HK-2 (cell line): ENCODE measurements at regions not wholly inside any gene's neighbourhood (a gene's known extent, or its start where the extent isn't known, plus 50 kb on each side); places are given as distances from the start of the nearest gene placed in this dataset.

Source experiments
- DNase-seq: peaks from one replicate; pipeline ENCODE4 v3.0.0-alpha.2; 2018; ENCODE audit not compliant: unreplicated experiment

DNA sequence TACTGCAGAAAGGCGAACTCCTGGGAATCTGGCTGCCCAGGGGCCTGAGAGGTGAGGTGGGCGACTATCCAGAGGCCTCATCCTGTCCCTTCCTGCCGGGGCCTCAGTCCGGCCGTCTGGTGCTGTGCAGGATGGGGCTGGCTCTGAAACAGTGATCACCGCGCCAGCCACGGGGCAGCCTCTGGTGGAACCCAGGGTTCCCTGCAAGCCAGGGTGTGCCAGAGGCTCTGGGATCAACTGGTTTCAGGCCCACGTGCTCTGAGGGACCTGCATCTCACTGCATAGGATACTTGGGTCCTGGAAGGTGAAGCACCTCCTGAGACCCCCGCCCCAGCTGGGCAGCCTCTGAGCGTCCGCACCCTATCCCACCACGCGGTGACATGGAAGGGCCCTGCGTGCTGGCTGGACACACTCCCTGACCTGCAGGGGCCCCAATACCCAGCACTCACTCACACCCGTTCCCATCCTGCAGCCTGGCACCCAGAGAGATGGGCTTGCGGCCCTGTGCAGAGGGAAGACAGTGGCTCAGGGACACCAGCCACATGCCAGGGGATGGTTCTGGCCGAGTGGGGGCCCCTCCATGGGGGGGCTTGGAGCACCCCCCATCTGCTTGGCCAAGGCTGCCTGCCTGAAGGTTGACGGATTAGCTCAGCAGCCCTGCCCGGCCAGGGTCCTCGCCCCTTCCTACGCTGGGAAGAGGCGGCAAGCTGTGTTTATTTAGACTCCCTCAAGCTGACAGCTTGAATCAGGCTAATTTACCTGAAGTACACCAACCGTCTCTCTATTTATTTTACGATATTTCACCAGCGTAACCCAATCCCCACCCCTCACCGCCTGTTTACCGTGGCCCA is 64.3 kb upstream of the TTC34 start:
- DNase-seq = no peak

DNA sequence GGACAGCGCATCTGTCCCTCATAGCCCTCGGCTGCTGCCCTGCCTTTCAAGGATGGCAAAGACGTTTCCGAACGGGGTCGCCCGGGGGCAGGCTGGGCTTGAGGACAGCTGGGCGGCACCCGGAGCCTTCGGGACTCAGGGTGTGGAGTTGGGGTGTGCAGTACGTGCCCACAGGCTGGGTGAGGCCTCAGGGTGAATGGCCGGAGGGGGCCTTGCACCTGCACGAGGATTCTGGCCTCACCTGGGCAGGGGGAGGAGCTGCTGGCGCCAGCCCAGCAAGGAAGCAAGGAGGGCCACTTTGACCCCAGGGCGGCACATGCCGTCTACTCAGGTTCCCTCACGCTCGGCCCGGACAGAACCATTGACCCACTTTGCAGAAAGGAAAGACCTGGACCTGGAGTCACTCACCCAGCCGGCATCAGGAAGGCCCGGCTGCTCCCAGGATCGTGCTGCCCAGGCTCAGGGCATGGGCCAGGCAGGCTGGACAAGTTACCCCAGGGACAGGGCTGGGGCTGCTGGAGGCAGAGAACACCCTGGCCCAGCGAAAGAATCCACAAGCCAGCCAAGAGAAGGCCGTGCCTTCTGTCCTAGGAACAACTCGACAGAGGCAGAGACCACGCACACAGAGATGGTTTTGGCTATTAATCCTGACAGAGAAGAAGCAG is 65.1 kb upstream of the TTC34 start:
- no peak for DNase-seq

DNA sequence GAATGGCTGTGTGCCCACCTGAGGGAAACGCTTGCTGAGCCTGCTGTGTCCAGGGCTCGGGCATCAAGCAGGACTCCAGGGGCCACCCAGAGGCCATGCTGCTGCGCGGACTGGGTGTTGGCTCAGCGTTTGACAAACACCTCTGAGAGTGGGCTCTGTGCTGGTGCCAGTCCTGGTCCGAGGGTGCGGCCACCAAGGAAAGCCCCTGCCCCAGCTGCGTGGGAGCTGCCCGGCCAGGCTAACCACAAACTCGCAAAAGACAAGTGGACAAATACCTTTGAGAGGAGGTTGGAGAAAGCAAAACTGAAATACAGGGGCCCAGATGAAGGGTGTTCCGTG is 65.6 kb upstream of the TTC34 start:
- DNase-seq = no peak

DNA sequence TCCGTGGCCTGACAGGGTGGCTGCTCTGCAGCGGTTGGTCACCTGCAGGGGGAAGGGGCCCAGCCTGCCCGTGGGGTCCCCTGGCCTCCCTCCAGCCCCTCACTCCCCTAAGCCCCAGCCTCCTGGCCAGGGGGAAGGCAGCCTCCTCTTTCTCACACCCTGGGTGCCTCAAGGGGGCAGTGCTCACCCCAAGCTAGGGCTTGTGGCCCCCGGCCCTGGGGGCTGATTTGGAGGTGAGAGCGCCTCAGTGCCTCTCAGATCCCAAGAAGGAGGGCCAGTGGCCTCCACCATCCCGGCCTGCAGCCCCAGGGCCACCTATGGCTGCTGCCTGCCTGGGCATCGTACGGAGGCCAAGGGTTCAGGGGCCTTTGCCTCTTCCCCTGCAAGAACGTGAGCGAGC is 66.4 kb upstream of the TTC34 start:
- no peak for DNase-seq

DNA sequence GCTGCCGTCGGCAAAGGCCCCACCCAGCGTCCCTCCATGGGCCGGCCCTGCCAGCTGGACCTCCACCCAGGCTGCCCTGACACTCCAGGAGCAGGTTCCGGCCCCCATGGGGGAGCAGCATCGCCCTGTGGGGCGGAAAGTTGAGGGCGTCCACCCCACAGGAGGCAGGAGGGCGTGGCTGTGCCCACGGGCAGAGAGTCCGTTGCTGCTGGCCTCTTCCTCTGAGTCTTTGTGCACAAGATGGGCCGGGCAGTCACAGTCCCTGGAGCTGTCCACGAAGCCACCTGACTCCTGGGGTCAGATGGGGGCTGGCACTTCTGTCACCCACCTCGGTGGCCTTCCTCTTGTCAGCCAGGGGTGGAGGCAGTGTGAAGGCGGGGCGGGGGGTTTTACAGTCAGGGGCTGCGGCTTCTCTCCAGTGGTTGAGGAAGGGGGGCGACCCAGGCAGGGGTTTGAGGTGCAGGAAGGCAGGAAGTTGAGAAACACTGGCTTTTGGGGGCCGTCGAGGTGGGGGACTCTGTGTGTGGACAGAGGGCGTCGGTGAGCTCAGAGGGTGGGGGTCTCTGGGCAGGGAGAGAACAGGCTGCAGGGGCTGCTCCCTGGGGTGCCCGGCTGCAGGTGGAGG is 67.2 kb upstream of the TTC34 start:
- DNase-seq = no peak

DNA sequence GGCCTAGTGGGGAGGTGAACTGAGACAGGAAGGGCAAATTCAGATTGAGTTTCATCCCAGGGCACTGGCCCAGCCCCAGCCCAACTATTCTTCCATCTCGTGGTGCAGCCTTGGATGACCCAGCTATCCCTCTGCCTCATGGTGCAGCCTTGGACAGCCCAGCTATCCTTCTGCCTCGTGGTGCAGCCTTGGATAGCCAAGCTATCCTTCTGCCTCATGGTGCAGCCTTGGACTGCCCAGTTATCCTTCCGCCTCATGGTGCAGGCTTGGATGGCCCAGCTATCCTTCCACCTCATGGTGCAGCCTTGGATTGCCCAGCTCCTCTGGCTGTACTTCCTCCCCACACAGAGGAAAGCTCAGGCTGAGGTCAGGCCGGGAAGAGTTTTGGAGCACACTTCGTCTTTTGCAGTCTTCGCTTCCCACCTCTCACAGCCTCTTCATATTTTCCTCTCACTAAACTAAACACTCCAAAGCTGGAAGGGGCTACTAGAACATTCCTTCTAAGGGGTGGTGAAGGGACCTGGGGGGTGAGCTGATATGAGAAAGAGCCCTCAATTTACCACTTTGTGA is 69.8 kb upstream of the TTC34 start:
- DNase-seq = no peak

DNA sequence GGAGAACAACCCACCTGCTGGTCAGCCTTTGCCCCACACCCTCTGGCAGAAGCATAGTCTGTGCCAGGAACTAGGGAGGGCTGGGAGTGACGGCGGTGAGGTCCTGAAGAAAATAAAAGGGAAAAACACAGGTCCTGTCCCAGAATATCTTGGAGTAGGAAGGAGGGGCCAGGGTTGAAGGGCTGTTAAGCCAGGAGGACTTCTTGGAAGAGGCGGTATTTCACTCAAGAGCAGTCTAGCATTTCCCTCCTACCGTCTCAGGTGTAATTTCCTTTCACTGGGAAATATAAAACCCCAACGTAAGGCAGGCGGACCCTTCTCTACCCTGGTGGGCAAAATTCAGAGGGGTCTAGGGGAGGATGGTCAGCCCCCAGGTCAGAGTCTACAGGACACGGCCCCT is 72.7 kb upstream of the TTC34 start:
- no peak for DNase-seq

DNA sequence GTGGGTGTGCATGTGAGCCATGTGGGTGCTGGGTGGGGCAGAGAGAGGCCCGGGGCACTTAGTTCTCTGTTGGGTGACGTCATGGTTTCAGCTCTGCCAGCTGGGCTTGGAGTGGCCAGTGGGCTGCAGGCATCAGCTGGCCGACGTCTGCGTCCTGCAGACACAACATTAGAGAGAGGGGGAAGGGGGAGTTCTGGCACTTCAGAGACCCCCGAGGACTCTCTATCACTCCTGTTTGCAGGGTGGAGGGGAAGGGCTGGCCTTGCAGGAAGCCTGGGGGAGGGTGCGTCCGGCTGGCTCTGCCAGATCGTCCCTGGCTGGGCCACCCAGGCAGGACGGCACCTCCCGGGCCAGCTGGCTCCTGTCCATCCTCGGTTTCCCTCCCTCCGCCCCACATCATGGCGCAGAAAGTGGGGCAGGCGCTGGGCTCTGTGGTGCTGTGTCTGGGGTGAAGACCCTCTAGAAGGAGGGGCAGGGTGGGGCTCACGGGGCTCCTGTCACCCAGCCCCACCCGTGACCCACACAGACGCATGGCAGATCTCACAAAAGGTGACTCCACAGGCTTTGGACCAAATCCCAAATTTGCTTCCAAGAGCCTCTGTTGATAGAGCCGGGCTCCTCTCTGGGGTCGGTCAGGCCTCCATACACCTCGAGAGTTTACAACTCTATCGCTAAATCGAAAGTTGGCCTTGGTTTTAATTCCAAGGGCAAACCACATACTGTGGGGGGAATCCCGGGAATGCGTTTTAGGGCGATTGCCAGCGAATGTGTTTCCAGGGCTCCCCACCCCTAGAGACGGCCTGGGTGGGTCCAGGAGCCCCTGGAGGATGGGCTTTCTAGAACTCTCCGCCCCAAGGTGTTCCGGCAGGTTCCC is 73.4 kb upstream of the TTC34 start:
- DNase-seq = no peak

DNA sequence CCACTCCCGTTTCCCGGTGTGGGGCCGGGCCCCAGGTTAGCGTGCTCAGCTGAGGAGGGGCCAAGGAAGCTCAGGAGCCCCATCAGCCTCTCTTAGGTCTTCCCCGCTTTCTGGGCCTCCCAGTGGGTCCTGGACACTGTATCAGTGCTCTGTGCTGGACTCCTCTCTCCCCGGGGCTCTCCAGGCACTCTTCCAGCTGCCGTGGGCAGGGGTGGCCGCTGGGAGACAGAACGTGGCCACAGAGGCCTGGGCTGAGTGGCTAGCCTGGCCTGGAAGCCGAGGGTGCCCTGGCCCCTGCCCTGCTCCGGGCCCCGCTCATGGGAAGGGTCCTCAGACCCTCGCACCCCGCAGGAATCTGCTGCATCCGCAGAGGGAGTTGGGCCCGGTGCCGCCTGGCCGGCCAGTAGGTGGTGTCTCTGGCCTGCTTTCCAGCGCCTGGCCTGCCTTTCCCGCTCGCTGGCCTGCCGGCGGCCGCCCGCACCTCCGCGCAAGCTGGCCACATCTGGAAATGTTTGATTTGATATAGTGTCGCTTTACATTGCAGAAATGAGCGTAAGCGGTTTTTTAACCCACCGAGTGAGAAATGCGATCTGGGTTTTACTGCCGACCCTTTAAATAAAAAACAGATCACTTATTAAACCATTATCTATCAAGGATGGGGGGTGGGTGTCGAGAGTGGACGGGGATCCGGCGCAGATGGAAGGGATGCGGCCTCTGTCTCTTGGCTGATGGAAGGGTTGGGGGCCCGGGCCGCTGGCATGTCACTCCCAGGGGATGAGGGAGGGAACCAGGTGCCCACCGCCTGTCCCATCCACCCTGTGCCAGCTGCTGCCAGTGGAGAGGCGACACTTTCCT is 74.4 kb upstream of the TTC34 start:
- no peak for DNase-seq

DNA sequence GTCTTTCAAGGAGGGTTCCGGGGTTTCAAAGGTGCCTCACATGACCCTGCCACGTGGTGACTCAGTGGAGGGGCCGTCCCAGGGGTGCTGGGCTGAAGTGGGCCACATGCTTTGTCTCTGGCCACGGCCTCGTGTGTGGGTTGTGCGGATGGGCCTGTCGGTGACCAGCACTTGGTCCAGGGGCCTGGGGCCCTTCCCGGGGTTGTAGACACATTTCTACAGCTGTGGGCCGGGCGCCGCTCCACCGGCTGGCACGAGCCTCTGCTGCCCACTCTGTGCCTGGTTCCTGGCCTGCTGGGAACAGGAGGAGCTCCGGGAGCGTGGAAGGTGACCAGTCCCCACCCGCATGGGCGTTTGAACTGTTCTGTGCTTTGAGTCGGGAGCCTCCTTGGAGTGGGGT is 75.4 kb upstream of the TTC34 start:
- no peak for DNase-seq

DNA sequence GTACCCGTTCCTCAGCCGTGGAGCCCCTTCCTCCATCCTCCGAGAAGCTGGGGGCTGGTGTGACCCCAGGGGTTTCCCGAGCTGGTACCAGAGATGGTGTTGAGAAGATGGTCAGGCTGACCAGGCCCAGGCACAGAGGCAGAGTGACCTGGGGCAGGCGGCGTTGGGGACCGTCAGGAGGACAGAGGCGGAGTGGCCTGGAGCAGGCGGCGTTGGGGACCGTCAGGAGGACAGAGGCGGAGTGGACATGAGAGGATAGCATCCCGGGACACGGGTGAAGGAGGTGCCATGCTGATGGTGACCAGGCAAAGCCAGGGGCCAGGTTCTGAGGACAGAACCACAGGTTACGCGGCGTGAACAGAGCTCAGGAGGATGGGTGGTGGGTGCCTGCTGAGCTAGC is 75.9 kb upstream of the TTC34 start:
- no peak for DNase-seq

DNA sequence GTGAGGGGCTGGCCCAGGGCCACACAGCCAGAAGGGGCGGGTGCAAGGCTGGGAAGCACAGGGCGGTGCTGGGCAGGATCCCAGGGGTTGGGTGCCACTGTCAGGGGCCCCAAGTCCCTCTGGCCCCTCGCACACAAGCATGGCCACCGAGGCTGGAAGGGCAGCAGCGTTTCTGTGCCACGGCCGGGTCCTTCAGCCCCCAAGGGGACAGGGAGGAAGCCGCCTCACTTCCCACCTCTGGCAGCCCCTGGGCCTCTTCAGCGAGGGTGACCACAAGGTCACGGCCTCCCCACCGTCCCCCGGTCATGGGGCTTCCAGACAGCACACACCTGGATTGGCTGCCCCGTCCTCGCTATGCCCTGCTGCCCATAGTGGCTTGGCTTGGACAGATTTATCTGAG is 77.1 kb upstream of the TTC34 start:
- DNase-seq = no peak

DNA sequence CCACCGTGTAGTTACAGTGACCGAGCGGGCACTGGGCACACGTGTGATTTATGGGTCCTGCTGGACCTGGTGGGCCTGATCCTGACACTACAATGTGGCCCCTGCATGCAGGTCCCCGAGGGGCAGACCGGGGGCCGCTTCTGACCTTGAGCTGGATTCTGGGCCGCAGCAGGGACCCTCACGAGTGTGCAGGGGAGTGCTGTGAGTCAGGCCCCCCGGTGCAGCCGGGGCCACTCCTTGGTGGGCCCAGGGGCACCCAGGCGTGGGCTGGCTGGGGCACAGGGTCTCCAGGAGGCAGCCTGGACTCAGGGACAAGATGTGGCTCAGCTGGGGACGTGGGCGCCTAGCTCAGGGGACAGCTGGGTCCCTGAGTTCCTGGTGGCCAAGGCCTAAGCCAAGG is 77.5 kb upstream of the TTC34 start:
- no peak for DNase-seq

DNA sequence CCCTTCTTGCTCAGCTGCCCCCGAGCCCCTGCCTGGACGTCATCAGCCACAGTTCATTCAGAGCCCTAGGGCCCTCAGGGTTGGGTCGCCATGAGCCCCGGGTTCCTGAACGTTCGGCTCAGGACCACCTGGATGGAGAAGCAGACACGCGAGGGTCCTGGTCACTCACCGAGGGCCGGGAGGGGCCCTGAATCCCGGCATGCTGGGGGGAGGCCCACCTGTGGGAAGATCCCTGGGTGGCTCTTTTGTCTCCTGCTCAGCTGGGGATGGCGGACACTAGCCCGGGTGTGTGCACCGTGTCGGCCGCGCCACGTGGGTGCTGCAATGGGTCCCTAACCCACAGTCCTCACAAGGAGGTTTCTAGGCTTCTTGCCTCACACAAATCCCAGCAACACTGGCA is 78.1 kb upstream of the TTC34 start:
- DNase-seq = no peak

DNA sequence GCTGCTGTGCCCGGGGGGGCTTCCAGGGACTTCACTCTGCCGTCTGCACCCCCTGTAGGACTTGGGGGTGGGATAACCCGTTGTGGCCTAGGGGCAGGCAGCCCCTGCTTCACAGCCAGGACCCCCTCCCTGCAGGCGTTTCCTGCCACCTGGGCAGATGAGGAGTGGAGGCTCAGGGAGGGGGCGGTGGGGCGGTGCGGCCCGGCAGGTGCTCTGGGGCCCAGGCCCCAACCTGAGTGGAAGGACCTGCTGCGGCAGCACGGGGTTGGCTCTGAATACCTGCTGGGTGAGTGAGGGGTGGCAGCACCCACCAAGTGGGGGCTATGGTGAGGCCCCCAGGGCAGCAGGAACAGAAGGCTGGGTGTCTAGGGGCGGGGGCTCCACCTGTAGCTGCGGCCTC is 78.6 kb upstream of the TTC34 start:
- no peak for DNase-seq

DNA sequence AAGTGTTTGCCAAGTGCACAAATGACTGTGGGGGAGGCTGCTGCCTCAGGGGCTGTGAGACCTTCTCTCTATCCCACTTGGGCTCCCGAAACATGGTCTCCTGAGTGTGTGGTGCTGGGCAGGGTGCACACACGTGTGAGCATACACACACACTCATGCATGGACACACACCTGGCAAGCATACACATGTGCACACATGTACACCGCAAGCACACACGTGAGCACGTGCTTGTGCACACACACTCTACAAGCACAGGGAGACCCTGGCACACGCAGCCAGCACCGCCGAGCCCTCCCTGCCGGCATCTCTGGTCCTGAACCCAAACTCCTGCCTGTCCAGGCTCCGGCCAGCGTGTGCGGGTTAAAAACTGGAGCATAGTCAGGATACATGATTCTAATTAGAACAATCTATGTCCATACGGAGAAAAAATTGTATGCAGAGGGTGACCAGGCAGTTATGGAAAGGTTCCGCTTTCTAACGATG is 79.4 kb upstream of the TTC34 start:
- DNase-seq = no peak

DNA sequence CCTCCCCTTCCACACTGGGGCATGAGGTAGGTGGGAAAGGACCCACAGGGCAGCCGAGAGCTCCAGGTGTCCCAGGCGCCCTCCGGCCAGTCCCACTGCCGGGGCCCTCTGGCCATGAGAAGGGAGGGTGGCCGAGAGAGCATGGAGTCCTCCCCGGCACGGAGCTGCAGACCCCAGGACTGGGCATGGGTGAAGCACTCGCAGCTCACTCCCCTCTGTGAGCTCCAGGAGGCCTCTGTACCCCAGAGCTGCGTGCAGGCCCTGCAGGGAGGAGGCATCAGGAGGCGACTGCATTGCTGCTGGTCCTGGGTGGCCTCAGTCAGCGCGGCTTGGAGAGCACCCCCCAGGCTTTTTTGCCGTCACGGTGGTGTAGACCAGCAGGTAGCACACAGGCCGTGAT is 80.1 kb upstream of the TTC34 start:
- DNase-seq = no peak

DNA sequence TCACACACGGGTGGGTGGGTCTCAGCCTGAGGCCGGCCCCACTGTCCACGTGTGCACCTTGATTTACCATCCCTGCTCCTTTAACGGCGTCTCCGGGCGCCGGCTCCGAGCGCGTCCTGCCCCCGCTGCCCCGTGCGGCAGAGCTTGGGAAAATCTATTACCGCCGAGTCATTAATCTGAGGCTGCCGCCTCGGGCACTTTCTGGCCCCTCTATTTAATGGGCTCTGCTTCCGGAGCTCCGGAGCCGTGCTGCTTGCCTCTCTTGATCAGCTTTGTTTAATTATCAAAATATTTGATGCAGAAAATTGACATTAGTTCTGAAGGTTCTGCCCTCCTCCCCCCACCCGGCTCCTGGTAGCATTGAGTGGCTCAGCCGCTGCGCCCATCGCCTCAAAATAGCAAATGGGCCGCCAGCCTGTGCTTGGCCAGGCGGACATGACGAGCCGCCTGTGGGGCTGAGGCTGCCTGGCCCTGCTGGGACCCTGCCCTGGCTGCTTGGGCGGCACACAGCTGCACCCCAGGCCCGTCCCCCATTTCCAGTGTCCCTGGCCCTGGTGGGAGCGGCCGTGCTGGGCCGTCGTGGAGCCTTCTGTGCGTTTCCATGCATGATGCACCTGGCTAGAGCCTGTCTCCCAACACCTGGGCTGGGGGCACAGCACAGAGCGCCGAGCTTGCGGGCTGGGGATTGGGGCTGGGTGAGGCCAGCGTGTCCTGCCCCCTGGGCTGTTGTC is 81.6 kb upstream of the TTC34 start:
- no peak for DNase-seq

DNA sequence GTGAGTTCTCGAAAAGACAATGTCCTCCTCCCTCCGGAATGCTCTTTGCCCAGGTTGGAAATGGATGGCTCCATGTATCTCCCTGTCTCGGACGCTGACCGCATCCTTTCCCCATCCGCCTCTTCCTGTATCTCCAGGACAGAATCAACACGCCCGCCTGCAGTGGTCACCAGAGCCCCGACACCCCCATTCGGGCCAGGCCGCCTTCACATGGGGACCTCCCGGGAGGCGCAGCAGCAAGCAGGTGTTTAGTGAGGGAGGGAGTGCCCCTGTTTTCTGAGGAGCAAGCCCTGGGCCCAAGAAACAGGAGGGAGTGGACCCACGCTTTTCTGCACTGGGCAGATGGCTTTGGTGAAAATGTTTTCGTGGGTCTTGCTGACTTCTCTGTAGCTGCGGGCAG is 83.5 kb upstream of the TTC34 start:
- no peak for DNase-seq

DNA sequence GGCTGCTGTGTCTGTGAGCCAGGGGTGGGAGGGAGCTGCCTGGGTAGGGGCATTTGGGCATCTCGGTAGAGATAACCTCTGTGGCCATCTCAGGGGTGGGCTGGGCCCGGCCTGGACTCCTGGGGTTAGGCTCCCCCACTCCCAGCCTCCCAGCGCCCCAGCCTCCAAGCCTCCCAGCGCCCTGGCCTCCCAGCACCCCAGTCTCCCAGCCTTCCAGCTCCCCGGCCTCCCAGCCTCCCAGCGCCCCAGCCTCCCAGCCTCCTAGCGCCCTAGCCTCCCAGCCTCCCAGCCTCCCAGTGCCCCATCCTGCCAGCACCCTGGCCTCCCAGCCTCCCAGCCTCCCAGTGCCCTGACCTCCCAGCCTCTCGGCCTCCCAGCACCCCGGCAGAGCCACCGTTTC is 85.1 kb upstream of the TTC34 start:
- no peak for DNase-seq
